Psoas muscle (tissue), 7 donors: ENCODE measurements at regions not wholly inside any gene's neighbourhood (a gene's known extent, or its start where the extent isn't known, plus 50 kb on each side); places are given as distances from the start of the nearest gene placed in this dataset.

Experiments
- ATAC-seq, 4 donors: fragments of 200-7000 bp; cut with Tn5 transposase; one replicate each; pipeline ENCODE4 v1.9.1; 2020; ENCODE audit warnings: moderate library complexity in 3 of 4, mild to moderate bottlenecking in 2 of 4
- DNase-seq, 2 donors: peaks; one replicate each; pipeline ENCODE4 v3.0.0-alpha.2; 2020
- H3K27ac ChIP-seq: fragments of 200-600 bp; one replicate; pipeline ENCODE4 v1.8.0; 2022
- H3K27me3 ChIP-seq, 3 donors: fragments of 200-600 bp in 1 of 3; one replicate each; pipeline versions ENCODE4 v1.6.1 to v1.8.0; 2013 to 2022; ENCODE audit warnings: low read length in 2 of 3, mild to moderate bottlenecking in 2 of 3, moderate library complexity in 1 of 3; ENCODE audit not compliant: insufficient read depth in 3 of 3
- H3K36me3 ChIP-seq, 2 donors: fragments of 200-600 bp in 1 of 2; one replicate each; pipeline versions ENCODE4 v1.6.1 to v1.8.0; 2013 to 2022; ENCODE audit warnings: low read depth in 1 of 2, mild to moderate bottlenecking in 1 of 2, moderate library complexity in 1 of 2; ENCODE audit not compliant: insufficient read depth in 1 of 2
- H3K4me1 ChIP-seq: fragments of 200-600 bp; one replicate; pipeline ENCODE4 v1.8.0; 2022
- H3K4me3 ChIP-seq: fragments of 200-600 bp; one replicate; pipeline ENCODE4 v1.8.0; 2022; ENCODE audit warnings: mild to moderate bottlenecking
- H3K9me3 ChIP-seq: fragments of 200-600 bp; one replicate; pipeline ENCODE4 v1.8.0; 2022
- WGBS, 3 donors: extraction: QIAGEN DNeasy Blood & Tissue Kit; methylation state at CpG; one replicate each; pipeline versions ENCODE4 v1.1.6 to v1.1.7; 2013; 5-methylcytosine and 5-hydroxymethylcytosine counted together
- intact Hi-C, 2 donors: fragments of 100-400 bp; cut with DNase I; formaldehyde crosslinking; loops; one replicate each; pipeline versions ENCODE4 v1.11.0 to v1.14.2; 2022
- TF ChIP-seq, protein P1 (sequence below): fragments of 200-600 bp; IDR thresholded peaks from one replicate; pipeline ENCODE4 v1.8.0; 2022; ENCODE audit warnings: antibody characterized with exemption
- donor health status: healthy with polysubstance abuse.
- donor health status: DM: no; HTN: no; CAD: no; lungs with moderate emphysema.
- donor health status: Bipolar disorder and iron deficiency.
- donor health status: healthy.
- donor health status: DM: yes; HTN: yes; CAD: no.
- donor health status: DM: no; HTN: no; CAD: no.
- donor health status: DM: yes; HTN: yes; CAD: no.

DNA sequence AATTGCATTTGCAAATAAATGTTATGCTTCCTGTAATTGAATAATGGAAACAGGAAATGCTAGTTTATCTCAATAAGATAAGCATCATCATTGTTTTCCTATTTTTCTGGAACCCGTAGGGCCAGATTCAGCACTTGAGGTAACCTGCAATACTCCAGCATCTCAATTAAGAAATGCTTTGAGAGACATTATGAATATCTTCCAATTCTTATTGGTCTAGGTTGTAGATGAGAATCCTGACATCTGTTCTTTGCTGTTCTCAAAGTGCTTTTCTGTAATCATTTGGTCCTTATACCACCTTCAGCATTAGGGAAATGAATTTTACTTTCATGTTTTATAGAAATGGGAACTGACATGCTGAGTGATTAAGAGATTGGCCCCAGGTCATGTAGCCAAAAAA lies 428.3 kb downstream of the CBLN4 start:
- DNase-seq: no peak
- WGBS, 3 donors: 63 to 72% (median 71%) methylated on average over 1 of the region's 1 CpG
- Histone ChIP-seq H3K27ac (no peak overlapping the region), H3K36me3 (no peaks in the 10 kb centered on the region), H3K4me1 (no peaks in the 10 kb centered on the region), H3K9me3 (no peaks in the 10 kb centered on the region), H3K27me3 (no peaks in the 10 kb centered on the region), H3K4me3 (no peak overlapping the region)
- TF ChIP-seq, protein P1, sequence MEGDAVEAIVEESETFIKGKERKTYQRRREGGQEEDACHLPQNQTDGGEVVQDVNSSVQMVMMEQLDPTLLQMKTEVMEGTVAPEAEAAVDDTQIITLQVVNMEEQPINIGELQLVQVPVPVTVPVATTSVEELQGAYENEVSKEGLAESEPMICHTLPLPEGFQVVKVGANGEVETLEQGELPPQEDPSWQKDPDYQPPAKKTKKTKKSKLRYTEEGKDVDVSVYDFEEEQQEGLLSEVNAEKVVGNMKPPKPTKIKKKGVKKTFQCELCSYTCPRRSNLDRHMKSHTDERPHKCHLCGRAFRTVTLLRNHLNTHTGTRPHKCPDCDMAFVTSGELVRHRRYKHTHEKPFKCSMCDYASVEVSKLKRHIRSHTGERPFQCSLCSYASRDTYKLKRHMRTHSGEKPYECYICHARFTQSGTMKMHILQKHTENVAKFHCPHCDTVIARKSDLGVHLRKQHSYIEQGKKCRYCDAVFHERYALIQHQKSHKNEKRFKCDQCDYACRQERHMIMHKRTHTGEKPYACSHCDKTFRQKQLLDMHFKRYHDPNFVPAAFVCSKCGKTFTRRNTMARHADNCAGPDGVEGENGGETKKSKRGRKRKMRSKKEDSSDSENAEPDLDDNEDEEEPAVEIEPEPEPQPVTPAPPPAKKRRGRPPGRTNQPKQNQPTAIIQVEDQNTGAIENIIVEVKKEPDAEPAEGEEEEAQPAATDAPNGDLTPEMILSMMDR: no peak
- intact Hi-C loops: no loop called here
- ATAC-seq: no peak

DNA sequence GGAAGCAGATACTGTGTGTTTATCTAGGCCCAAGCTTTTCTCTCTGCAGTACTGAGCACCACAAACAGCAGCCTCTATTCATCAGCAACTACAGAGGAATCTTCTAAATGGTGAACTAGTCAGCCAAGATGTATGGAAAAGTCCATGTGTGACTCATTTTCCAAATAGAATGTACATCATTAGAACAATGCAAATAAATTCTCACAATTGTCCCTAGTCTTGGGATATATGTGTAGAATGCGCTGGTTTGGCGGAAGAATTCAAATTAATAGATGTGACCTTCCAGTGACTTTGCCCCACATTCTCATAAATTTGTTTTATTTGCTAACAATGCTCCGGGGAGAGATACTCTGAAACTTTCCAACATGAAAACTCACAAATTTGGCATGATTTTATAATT lies 436.2 kb downstream of the CBLN4 start:
- WGBS, 3 donors: 38 to 54% (median 40%) methylated on average over 3 of the region's 3 CpGs
- Histone ChIP-seq H3K36me3 (no peaks in the 10 kb centered on the region), H3K9me3 (no peaks in the 10 kb centered on the region), H3K27me3 (no peaks in the 10 kb centered on the region), H3K27ac (no peak overlapping the region), H3K4me3 (no peak overlapping the region), H3K4me1 (no peaks in the 10 kb centered on the region)
- DNase-seq (no peak), ATAC-seq (no peak)
- TF ChIP-seq, protein P1: no peak
- intact Hi-C loops: no loop called here

DNA sequence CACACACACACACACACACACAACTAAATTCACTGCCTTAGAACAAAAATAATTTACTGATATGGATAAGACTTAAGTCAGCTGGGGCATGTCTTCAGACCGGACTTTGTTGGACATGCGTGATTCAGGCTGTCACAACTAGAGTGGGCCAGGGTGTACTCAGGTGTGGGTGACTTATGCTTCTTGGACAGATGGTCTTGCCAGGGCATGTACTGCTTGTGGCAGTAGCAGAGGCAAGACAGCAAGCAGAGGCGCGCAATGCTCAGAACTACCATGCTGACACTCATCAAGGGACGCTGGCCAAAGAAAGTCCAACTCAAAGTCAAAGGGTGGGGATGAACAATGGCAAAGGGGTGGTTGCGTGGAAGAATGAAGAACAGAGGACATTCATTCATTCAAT lies 437.5 kb downstream of the CBLN4 start:
- Histone ChIP-seq H3K4me3 (no peak overlapping the region), H3K4me1 (no peaks in the 10 kb centered on the region), H3K9me3 (no peaks in the 10 kb centered on the region), H3K36me3 (no peaks in the 10 kb centered on the region), H3K27ac (no peak overlapping the region), H3K27me3 (no peaks in the 10 kb centered on the region)
- TF ChIP-seq, protein P1: no peak
- intact Hi-C loops: no loop called here
- DNase-seq (no peak), ATAC-seq (no peak)
- WGBS, 3 donors: 83 to 88% (median 87%) methylated on average over 6 of the region's 6 CpGs

DNA sequence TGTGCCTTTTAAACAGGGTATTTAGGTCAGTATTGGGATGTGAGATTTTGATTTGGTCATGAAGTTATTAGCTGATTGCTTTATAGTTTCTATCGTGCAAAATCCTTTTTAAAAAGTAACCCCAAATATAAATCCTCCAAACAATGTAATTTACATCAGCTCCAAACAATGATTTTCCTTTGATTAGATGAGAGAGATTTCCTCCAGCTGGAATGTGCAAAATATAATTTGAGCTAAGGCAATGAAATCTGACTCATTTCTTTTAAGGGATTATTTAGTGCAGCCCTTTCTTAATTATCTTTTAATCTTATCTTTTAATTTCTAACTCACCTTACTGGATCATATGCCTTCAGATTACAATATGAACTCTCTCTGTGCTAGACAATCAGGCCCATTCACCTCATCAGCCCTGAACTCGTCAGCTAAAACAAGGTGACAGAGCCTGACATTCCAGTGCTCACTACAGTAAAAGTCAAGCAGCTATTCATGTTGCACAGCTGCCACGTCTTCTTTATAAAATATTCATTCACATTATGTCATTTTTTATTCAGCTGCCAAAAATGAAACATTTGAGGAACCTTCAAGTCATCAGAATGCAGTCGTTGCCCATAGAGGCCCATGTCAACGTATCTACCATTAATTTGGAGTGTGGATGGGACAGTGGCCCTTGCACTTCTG lies 440.1 kb downstream of the CBLN4 start:
- no peaks in the 10 kb centered on the region for H3K36me3 ChIP-seq
- no peaks in the 10 kb centered on the region for H3K4me1 ChIP-seq
- no peak overlapping the region for H3K4me3 ChIP-seq
- WGBS, 3 donors: 32 to 41% (median 37%) methylated on average over 5 of the region's 5 CpGs
- DNase-seq (no peak), ATAC-seq (no peak)
- peaks cover 3% of the 10 kb centered on the region for H3K9me3 ChIP-seq
- no peaks in the 10 kb centered on the region for H3K27me3 ChIP-seq
- intact Hi-C loops: no loop called here
- no peak overlapping the region for H3K27ac ChIP-seq
- TF ChIP-seq, protein P1: no peak

DNA sequence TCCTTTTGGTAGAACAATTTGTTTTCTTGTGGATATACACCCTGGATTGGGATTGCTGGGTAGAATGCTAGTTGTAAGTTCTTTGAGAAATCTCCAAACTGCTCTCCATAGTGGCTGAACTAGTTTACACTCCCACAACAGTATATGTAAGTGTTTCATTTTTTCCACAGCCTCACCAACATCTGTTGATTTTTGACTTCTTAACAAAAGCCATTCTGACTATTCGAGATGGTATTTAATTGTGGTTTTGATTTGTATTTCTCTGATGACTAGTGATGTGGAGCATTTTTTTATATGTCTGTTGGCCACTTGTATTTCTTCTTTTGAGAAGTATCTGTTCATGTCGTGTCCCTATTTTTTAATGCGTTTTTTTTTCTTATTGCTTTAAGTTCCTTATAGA lies 444.1 kb downstream of the CBLN4 start:
- Histone ChIP-seq H3K4me1 (no peaks in the 10 kb centered on the region), H3K36me3 (no peaks in the 10 kb centered on the region), H3K27me3 (no peaks in the 10 kb centered on the region), H3K4me3 (no peak overlapping the region), H3K27ac (no peak overlapping the region), H3K9me3 (peaks cover 3% of the 10 kb centered on the region)
- DNase-seq: no peak
- intact Hi-C loops: no loop called here
- TF ChIP-seq, protein P1: no peak
- WGBS, 3 donors: 80 to 84% (median 81%) methylated on average over 3 of the region's 3 CpGs
- ATAC-seq: no peak
